CD4-positive, alpha-beta memory T cell (primary cell): ENCODE measurements at regions not wholly inside any gene's neighbourhood (a gene's known extent, or its start where the extent isn't known, plus 50 kb on each side); places are given as distances from the start of the nearest gene placed in this dataset.

ENCODE experiments used
- CTCF ChIA-PET: fragments of 350-600 bp; sonication (Branson Sonifier 250); formaldehyde crosslinking; loops from one replicate; lab custom pipeline; 2021; ENCODE audit warnings: inconsistent platforms; ENCODE audit not compliant: partially characterized antibody; lab: Charles Lee
- POLR2A ChIA-PET: fragments of 350-600 bp; sonication (Branson Sonifier 250); formaldehyde crosslinking; loops from one replicate; lab custom pipeline; 2021; ENCODE audit not compliant: partially characterized antibody; lab: Charles Lee
- DNase-seq, 5 donors: peaks; one replicate each; pipeline versions ENCODE4 v3.0.0 to v3.0.0-alpha.2; 2020 to 2022; ENCODE audit warnings: mixed read lengths in 1 of 5
- H3K27ac ChIP-seq: one replicate; pipeline ENCODE4 v1.7.0; 2013; ENCODE audit warnings: low read depth, low read length
- H3K27me3 ChIP-seq: 2 replicates; pipeline ENCODE4 v1.7.0; 2013; ENCODE audit warnings: mild to moderate bottlenecking, low read length, moderate library complexity; ENCODE audit not compliant: insufficient read depth
- H3K36me3 ChIP-seq: 2 replicates; pipeline ENCODE4 v1.7.0; 2013; ENCODE audit warnings: mild to moderate bottlenecking, low read length, moderate library complexity; ENCODE audit not compliant: insufficient read depth
- H3K4me1 ChIP-seq: 2 replicates; pipeline ENCODE4 v1.7.0; 2013; ENCODE audit warnings: mild to moderate bottlenecking, low read length, moderate library complexity; ENCODE audit not compliant: insufficient read depth
- H3K4me3 ChIP-seq, 2 donors: one replicate each; pipeline ENCODE4 v1.7.0; 2013; ENCODE audit warnings: low read length in 2 of 2, mild to moderate bottlenecking in 1 of 2
- H3K9me3 ChIP-seq, 2 donors: one replicate each; pipeline ENCODE4 v1.7.0; 2013; ENCODE audit warnings: low read length in 2 of 2, control low read depth in 1 of 2; ENCODE audit not compliant: control insufficient read depth in 1 of 2
- H3K27ac Mint-ChIP-seq, 7 donors: one replicate each; pipeline ENCODE4 v1.8.0; 2020 to 2021; ENCODE audit warnings: mixed read lengths in 7 of 7, mild to moderate bottlenecking in 6 of 7, inconsistent platforms in 3 of 7, moderate library complexity in 3 of 7
- H3K27me3 Mint-ChIP-seq, 2 donors: one replicate each; pipeline ENCODE4 v1.8.0; 2020 to 2021; ENCODE audit warnings: mixed read lengths in 2 of 2
- H3K36me3 Mint-ChIP-seq, 2 donors: one replicate each; pipeline ENCODE4 v1.8.0; 2020 to 2021; ENCODE audit warnings: mixed read lengths in 2 of 2, inconsistent platforms in 1 of 2, mild to moderate bottlenecking in 1 of 2
- H3K4me1 Mint-ChIP-seq, 4 donors: one replicate each; pipeline ENCODE4 v1.8.0; 2020 to 2021; ENCODE audit warnings: mixed read lengths in 4 of 4, mild to moderate bottlenecking in 1 of 4
- H3K4me3 Mint-ChIP-seq, 8 donors: one replicate each; pipeline ENCODE4 v1.8.0; 2020 to 2021; ENCODE audit warnings: mixed read lengths in 8 of 8, mild to moderate bottlenecking in 7 of 8, moderate library complexity in 6 of 8, inconsistent platforms in 3 of 8
- H3K9me3 Mint-ChIP-seq, 8 donors: one replicate each; pipeline ENCODE4 v1.8.0; 2020 to 2021; ENCODE audit warnings: mixed read lengths in 8 of 8, mild to moderate bottlenecking in 5 of 8, inconsistent platforms in 3 of 8, moderate library complexity in 1 of 8
- intact Hi-C: fragments of 100-400 bp; cut with micrococcal nuclease; formaldehyde crosslinking; loops from one replicate; pipeline ENCODE4 v1.15.1; 2023

GRCh38 chr9:85130260-85130659 is 460.7 kb downstream of the NTRK2 start:
- Histone ChIP-seq H3K4me3 (no peak overlapping the region), H3K27me3 (no peaks in the 10 kb centered on the region), H3K36me3 (no peaks in the 10 kb centered on the region), H3K4me1 (no peaks in the 10 kb centered on the region), H3K9me3 (peaks cover 0 to 5% of the 10 kb centered on the region in 2 donors), H3K27ac (no peak overlapping the region)
- ChIA-PET CTCF (no interaction called here), POLR2A (no interaction called here)
- H3K36me3 Mint-ChIP-seq = no peaks in the 10 kb centered on the region
- intact Hi-C loops = no loop called here
- no peaks in the 10 kb centered on the region for H3K27me3 Mint-ChIP-seq
- H3K9me3 Mint-ChIP-seq = peaks cover 0 to 7% (median 0%) of the 10 kb centered on the region in 8 donors
- H3K27ac Mint-ChIP-seq = no peak overlapping the region
- no peak overlapping the region for H3K4me3 Mint-ChIP-seq
- DNase-seq = no peak
- H3K4me1 Mint-ChIP-seq = no peaks in the 10 kb centered on the region

- Mint-ChIP-seq H3K4me1 (no peaks in the 10 kb centered on the region), H3K4me3 (no peak overlapping the region), H3K27me3 (no peaks in the 10 kb centered on the region), H3K36me3 (no peaks in the 10 kb centered on the region), H3K9me3 (peaks cover 0 to 7% (median 0%) of the 10 kb centered on the region in 8 donors), H3K27ac (no peak overlapping the region)
- intact Hi-C loops = no loop called here
- Histone ChIP-seq H3K9me3 (peaks cover 0 to 5% of the 10 kb centered on the region in 2 donors), H3K4me3 (no peak overlapping the region), H3K4me1 (no peaks in the 10 kb centered on the region), H3K27me3 (no peaks in the 10 kb centered on the region), H3K36me3 (no peaks in the 10 kb centered on the region), H3K27ac (no peak overlapping the region)
- DNase-seq = no peak
- CTCF ChIA-PET = no interaction called here
- POLR2A ChIA-PET = no interaction called here
Observed at GRCh38 chr9:85129514-85129913, 460.0 kb downstream of the NTRK2 start.

- Mint-ChIP-seq H3K9me3 (peaks cover 0 to 2% (median 0%) of the 10 kb centered on the region in 8 donors), H3K36me3 (no peaks in the 10 kb centered on the region), H3K4me3 (no peak overlapping the region), H3K27me3 (peaks cover 0 to 2% of the 10 kb centered on the region in 2 donors), H3K4me1 (peaks cover 0 to 1% (median 0%) of the 10 kb centered on the region in 4 donors), H3K27ac (no peak overlapping the region)
- Histone ChIP-seq H3K9me3 (no peaks in the 10 kb centered on the region), H3K4me1 (no peaks in the 10 kb centered on the region), H3K27ac (no peak overlapping the region), H3K36me3 (no peaks in the 10 kb centered on the region), H3K4me3 (no peak overlapping the region), H3K27me3 (no peaks in the 10 kb centered on the region)
- DNase-seq = no peak
- intact Hi-C loops = no loop called here
- POLR2A ChIA-PET = no interaction called here
- CTCF ChIA-PET = no interaction called here
Observed at GRCh38 chr9:85118990-85119755, 449.6 kb downstream of the NTRK2 start.

DNA sequence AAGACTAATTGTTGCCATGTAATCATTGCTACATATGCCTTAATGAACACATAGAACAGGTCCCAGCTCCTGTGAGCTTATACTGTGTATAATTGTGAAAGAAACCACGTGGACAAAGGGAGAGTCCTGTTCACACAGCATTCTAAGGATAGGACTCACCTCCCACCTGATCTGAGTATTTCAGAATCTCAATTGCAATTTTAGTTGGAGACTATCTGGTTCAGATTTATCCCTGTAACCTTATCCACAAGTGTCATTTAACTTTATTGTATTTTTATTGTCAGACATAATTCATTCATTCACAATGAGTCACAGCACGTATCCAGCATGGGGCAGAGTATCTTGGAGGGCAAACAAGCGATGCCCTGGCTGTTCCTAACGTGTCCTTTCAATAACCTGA is 448.3 kb downstream of the NTRK2 start:
- H3K4me3 Mint-ChIP-seq = no peak overlapping the region
- ChIA-PET CTCF (no interaction called here), POLR2A (no interaction called here)
- no peaks in the 10 kb centered on the region for H3K36me3 Mint-ChIP-seq
- no peaks in the 10 kb centered on the region for H3K4me1 ChIP-seq
- no peak for DNase-seq
- H3K27ac Mint-ChIP-seq = no peak overlapping the region
- no peaks in the 10 kb centered on the region for H3K36me3 ChIP-seq
- H3K27me3 ChIP-seq = no peaks in the 10 kb centered on the region
- H3K27ac ChIP-seq = no peak overlapping the region
- H3K4me1 Mint-ChIP-seq = peaks cover 0 to 1% (median 0%) of the 10 kb centered on the region in 4 donors
- no peak overlapping the region for H3K4me3 ChIP-seq
- peaks cover 0 to 2% of the 10 kb centered on the region in 2 donors for H3K27me3 Mint-ChIP-seq
- peaks cover 0 to 2% (median 0%) of the 10 kb centered on the region in 8 donors for H3K9me3 Mint-ChIP-seq
- H3K9me3 ChIP-seq = no peaks in the 10 kb centered on the region
- intact Hi-C loops = no loop called here

DNA sequence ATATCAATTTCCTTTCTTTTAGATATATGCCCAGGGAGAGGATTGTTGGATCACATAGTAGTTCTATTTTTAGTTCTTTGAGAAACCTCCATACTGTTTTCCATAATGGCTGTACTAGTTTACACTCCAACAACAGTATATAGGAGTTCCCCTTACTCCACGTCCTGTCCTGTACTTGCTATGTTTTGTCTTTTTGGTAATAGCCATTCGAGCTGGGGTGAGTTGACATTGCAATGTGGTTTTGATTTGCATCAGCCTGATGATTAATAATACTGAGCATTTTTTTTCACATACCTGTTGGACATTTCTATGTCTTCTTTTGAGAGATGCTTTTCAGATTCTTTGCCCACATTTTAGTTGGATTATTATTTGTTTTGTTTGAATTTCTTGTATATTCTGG is 445.9 kb downstream of the NTRK2 start:
- intact Hi-C loops = no loop called here
- no peak overlapping the region for H3K27ac ChIP-seq
- ChIA-PET POLR2A (no interaction called here), CTCF (no interaction called here)
- H3K9me3 ChIP-seq = no peaks in the 10 kb centered on the region
- Mint-ChIP-seq H3K4me3 (no peak overlapping the region), H3K27me3 (peaks cover 0 to 2% of the 10 kb centered on the region in 2 donors), H3K9me3 (peaks cover 0 to 2% (median 0%) of the 10 kb centered on the region in 8 donors), H3K36me3 (no peaks in the 10 kb centered on the region), H3K4me1 (peaks cover 0 to 1% (median 0%) of the 10 kb centered on the region in 4 donors), H3K27ac (no peak overlapping the region)
- H3K4me3 ChIP-seq = no peak overlapping the region
- H3K4me1 ChIP-seq = no peaks in the 10 kb centered on the region
- no peak for DNase-seq
- H3K36me3 ChIP-seq = no peaks in the 10 kb centered on the region
- no peaks in the 10 kb centered on the region for H3K27me3 ChIP-seq

- Histone ChIP-seq H3K9me3 (no peaks in the 10 kb centered on the region), H3K4me3 (no peak overlapping the region), H3K27ac (no peak overlapping the region), H3K4me1 (no peaks in the 10 kb centered on the region), H3K27me3 (no peaks in the 10 kb centered on the region), H3K36me3 (no peaks in the 10 kb centered on the region)
- no peak overlapping the region for H3K4me3 Mint-ChIP-seq
- H3K36me3 Mint-ChIP-seq = no peaks in the 10 kb centered on the region
- intact Hi-C loops = no loop called here
- H3K27me3 Mint-ChIP-seq = no peaks in the 10 kb centered on the region
- peaks cover 0 to 1% (median 0%) of the 10 kb centered on the region in 4 donors for H3K4me1 Mint-ChIP-seq
- ChIA-PET POLR2A (no interaction called here), CTCF (no interaction called here)
- no peak overlapping the region for H3K27ac Mint-ChIP-seq
- H3K9me3 Mint-ChIP-seq = peaks cover 0 to 2% (median 0%) of the 10 kb centered on the region in 8 donors
- DNase-seq = no peak
Observed at GRCh38 chr9:85114799-85115198, 445.3 kb downstream of the NTRK2 start.

- Mint-ChIP-seq H3K36me3 (no peaks in the 10 kb centered on the region), H3K4me3 (no peak overlapping the region), H3K9me3 (no peaks in the 10 kb centered on the region), H3K4me1 (no peaks in the 10 kb centered on the region), H3K27ac (no peak overlapping the region), H3K27me3 (no peaks in the 10 kb centered on the region)
- DNase-seq = no peak
- no peak overlapping the region for H3K4me3 ChIP-seq
- CTCF ChIA-PET = no interaction called here
- intact Hi-C loops = no loop called here
- no peak overlapping the region for H3K27ac ChIP-seq
- H3K27me3 ChIP-seq = no peaks in the 10 kb centered on the region
- H3K36me3 ChIP-seq = no peaks in the 10 kb centered on the region
- H3K9me3 ChIP-seq = no peaks in the 10 kb centered on the region
- no peaks in the 10 kb centered on the region for H3K4me1 ChIP-seq
- POLR2A ChIA-PET = no interaction called here
Observed at GRCh38 chr9:85112933-85113418, 443.4 kb downstream of the NTRK2 start.
